Embryonic facial prominence (tissue), 1 donor: ENCODE measurements at regions not wholly inside any gene's neighbourhood (a gene's known extent, or its start where the extent isn't known, plus 50 kb on each side); places are given as distances from the start of the nearest gene placed in this dataset.

Source experiments
- DNase-seq: peaks from one replicate; pipeline ENCODE4 v3.0.0-alpha.2; 2016; ENCODE audit errors: extremely low spot score

DNA sequence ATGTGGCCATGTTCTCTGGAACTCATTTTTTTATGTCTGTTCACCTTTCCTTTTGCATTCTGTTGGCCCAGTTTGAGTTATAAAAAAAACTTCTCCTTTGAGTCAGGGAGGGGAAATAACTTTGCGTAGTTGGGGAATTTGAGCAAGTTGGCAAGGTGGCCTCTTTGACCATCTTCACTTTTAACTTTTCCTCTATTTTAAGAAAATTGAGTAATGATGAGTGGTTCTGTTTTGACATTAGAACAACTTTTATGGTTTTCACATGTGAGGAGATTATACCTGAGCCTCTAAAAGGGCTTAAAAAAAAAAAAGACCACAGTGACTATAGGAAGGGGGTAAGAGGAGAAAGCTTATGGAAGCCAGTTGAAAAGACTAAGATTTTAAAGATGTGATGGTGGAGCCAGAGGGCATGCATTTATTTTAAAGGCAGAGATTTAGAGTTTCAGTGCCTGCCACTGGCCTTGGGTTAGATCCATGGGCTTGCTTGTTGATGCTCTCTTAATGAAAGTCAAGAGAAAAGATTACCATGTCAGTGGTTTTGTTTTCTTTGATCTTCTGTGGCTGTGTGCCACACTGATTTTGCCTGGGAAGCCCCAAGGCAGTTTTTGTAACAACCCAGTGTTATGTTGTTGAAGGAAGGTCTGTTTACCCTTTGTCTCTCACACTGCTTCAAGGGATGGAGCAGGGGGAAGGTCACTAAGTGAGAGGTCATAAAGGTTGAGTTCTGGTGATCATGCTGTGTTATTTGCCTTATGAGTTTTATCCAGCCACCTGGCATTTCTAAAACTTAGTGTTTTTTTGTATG lies 219.7 kb upstream of the CD180 start:
- DNase-seq = no peak

DNA sequence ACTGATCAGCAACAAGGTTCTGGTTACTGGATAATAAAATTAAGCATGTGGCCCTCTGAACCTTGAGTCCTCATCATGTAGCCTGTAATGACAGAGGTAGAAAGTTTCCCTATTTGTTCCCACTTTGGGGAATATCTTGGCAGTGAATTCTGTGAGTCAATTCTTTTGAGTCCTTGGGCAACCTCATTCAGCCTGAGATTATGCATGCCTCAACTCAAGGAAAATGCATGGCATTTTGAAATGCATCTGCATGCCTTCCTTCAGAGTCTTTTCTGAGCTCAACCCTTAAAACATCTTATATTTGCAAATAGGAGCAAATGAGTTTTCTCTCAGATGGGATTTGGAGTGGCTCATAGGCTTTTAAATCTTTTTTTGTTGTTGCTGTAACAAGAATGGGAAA lies 218.1 kb upstream of the CD180 start:
- DNase-seq = no peak

DNA sequence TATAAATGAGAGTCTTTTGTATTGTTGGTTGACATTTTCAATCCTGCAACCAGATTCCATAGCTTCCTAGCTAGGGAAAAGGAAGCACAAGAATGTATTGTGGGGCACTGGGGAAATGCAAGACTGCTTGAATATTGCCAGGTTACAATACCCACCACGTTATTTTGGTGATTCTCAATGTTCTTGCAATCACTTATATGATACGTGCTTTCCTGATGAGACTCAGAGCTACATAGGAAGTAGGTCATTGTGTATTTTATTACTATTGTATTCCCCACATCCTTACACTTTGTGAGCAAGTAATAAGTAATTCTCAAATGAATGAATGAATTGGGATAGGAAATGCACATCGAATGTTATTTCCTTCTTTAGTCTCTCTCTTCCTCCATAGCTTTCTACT lies 217.1 kb upstream of the CD180 start:
- DNase-seq = no peak

DNA sequence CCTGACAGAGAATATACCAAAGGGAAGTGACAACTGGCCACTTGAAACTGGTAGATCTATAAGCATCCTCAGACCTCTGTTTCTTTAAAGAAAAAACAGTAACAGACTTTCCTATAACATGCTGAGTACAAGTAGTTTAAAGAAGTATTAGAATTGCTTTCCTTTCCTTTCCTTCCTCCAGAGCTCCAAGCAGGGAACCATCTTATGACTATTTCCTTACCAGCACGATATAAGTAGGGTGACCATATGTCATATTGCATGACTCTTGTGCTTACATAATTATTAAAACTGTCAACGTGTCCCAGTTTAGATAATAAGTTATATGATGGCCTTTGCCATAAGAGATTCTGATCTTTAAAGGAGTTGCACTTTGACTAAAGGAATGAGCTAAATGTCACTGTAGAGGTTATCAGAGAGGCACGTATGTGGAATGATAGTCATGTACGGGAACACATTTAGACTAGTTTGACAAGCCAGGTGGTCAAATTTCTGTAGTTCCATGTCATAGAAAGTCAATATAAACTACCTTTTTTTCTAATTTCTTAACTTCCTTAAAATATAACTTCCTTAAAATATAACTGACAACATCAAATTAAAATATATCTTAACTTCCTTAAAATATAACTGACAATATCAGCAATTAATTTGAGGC lies 212.7 kb upstream of the CD180 start:
- DNase-seq = no peak

DNA sequence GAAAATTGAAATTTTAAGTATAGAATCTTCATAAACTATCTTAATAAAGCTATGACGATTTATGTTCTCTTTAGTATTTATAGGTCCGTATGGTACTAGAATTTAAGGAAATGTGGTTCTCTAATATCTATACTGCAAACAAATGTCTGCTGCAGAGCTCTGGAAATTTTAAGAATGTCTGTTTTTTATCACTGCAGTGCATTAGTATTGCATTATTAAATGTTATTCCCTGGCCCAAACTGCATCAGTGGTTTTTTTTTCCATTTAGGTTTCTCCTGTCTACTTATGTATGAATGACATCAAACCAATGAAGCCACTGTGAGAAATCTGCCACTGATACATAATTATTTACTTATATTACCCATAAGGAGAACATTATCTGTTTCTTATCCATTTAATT lies 211.4 kb upstream of the CD180 start:
- DNase-seq = no peak

DNA sequence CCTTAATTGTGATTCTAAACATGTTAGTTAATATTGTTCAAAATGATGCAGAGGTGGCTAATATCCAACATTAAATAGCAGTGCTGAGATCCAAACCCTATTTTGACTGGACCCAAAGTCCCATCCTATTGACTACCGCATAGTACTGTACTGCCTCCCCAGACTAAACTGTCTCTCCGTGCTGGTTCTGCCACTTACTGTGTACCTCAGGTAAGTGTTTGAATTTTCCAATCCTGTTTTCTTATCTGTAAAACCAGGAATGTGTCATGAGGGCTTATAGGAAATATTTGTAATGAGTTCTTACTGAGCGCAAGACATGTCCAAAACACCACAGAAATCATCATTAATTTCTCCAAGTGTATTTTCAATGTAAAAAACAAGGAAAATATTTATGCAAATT lies 209.2 kb upstream of the CD180 start:
- no peak for DNase-seq

DNA sequence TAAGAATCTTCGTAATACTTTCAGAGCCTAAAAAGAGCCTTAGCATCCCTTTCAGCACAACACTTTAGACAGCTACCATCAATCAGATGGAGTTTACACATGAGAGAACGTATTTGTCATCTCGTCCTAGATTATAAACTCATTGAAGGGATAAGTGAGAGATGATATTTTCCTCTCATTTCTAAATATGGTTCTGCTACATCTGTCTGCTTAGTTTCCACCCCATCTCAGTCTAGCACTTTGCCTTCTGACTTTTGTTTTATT lies 208.4 kb upstream of the CD180 start:
- no peak for DNase-seq

DNA sequence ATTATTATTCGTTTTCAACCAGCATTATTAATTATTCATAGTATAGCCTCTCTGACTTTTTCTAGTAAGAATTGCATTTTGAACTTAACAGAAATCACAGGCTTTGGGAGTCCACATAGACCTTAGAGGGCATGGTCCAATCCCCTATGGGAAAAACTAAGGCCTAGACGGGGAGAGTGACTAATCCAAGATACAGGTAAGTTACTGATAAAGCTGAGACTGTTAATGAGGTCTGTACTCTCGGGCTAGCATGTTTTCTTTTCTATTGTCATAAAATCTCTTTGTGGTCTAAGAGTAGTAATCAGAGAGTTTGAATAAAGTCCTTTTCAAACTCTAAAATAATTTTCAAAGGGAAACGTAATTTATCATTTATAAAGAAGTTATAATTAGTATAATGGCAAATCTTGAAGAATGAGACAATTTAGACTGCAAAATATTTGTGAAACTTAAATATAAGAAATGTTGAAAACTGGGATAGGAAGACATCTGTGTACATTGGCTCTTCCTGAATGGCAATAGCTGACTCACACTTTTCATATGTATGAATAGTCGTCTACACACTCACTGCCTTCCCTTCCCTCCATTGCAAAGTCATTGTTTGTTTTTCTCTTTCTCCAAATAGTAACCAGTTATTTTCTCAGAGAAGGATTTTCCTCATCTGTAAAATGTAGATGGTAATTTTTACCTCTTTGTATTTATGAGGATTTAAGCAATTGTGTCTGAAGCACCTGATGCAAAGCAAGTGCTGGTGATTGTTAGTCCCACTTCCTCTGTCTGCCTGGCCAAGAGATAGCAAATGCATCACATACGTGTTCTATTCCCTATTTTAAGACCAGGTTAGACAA lies 207.9 kb upstream of the CD180 start:
- no peak for DNase-seq

DNA sequence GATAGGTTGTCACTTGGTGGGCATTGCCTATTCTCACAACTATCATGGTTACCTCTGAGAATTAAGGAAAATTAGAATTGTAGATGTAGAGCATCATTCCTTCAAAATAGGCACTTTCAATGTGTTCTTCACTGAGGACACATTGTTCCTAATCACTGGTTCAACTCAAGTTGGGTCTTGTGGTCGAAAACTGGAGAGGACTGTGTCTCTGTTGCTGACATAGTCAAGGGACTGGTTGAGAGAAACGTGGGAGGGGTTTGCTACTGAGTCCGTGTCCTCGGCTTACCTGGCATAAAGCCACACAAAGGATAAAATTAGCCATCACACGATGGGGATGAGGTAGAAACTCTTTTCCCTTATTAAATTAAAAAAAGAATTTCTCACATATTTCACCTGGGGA lies 205.9 kb upstream of the CD180 start:
- DNase-seq = no peak

DNA sequence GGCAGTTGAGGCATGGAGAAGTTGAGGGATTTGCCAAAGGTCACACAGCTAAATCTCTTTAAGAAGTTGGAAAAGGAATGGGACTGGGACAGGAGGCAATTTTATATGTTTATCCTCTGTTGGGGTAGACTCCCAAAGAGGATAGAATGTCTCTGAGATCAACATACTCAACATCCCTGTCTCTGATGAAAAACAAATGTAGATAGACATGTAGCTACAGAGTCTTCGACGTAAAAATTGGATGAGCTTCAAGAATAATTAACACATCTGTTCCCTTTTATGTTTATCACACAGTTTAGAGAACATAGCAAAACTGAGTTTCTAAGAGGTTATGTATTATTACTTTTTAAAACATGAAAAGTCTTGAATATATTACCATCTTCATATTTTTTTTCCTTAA lies 204.6 kb upstream of the CD180 start:
- no peak for DNase-seq

DNA sequence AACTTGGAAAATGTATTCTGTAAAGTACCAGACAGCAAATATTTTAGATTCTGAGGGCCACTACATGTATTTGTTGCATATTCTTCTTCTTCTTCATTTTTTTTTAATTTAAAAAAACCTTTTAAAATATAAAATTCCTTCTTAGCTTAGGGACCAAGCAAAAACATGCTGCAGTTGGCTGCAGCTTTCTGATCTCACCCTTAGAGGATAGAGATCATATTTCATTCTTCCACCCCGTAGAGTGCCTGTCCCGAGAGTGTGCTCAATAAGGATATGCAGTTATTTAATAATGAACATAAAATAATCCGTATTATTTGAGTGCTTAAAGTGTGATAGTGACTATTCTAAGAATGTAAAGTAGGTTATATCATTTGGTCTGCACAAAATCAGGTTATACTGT lies 204.2 kb upstream of the CD180 start:
- no peak for DNase-seq

DNA sequence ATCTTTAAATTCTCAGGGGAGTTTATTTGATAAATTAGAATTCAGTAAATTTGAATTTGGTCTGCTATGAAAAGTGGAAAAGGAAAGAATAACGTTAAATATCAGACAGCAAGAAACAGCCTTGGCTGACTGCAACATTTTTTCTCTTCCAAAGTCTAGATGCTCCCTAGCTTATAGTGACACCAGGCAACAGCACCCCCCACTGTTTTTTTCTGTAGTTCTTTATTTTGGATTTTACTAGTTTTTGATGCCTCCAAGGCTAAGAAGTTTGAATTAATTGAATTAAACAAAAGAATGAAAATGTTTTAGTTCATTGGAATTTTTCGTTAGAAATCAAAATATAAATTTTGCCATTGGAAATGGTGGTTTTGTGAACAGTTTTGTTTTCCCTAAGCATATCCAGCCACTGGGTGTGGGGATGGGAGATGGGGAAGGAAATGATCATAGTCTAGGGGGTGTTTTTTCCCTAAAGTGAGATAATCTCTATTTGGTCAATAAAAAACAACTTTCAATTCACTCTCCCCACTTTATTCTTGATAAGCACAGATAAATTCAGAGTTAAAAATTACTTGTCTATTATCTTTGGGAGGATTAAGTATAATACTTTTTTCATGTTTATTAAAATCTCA lies 199.3 kb upstream of the CD180 start:
- no peak for DNase-seq

DNA sequence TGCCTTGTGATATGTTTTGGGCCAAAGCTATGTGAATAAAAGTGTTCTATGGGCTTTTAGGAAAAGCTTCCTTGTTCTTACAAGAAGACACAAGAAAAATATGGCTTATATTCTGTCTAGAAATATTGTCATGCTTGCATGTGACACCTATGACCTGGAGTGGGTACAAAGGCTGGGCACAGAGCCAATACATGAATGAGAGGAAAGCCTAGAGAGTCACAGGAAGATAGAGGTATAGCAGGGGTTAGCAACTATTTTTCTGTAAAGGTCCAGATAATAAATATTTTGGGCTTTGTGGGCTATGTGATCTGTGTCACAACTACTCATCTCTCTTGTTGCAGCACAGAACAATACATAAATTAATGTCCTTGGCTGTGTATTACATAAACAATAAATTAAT lies 196.6 kb upstream of the CD180 start:
- no peak for DNase-seq

DNA sequence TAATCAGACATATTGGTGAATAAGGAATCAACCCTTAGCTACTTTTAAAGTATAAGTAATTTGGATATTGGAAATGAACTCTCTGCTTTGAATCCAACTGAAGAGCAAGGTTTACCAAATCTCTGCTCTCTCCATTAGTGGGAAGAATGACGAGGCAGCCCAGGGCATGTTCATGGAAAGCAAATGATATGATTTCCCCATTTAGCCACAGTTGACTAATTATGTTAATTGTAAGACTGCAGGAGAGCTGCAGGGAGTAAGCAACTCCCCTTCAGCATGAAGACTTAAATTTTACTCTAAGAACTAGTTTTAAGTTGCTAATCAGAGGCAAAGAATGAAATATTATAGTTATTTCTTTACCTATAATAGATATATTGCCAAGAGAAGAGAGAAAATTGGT lies 194.3 kb upstream of the CD180 start:
- DNase-seq = no peak

DNA sequence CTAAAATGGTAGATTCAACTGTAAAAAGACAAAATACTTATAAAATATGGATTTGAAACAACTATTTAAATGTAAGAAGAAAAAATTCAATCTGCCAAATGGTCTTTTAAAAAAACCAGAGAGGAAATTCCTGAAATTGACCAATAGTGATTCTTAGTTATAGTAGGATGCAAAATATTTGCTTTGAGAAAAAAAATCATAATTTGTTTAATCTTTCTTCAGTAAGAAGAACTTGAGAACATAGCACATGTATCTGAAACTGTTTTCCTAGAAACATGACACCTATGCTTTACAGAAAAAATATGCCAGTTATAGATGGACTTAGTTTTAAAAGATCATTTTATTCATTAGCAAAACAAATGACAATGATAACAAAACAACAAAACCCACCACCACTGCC lies 186.9 kb upstream of the CD180 start:
- DNase-seq = no peak

DNA sequence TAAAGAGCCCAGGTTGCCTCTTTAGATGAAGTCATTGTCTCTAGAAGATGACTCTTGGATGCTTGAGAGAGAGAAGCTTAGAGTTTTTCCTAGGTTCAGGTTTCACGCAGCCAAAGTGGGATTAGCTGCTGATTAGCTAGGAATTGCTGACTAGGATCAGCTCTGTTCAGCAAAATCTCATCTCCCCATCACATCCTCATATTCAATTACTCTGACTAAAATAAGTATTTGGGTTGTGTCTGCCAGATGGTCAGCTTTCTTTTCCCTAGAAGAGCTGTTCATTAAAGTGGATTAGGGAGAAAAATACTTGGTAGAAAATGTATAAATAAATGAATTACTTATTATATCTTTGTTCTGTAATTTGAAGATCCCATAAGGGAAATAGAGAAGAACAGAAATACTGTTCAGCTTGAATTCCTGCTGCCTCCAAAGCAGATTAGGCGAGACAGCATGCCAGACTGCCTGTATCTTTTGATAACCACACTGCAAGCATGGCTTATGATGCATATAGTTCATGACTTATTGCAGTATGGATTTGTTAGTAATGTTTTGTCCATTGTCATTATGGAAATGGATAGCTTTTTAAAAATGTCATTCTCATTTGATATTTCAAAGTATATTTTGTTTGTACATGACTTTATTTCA lies 184.8 kb upstream of the CD180 start:
- no peak for DNase-seq

DNA sequence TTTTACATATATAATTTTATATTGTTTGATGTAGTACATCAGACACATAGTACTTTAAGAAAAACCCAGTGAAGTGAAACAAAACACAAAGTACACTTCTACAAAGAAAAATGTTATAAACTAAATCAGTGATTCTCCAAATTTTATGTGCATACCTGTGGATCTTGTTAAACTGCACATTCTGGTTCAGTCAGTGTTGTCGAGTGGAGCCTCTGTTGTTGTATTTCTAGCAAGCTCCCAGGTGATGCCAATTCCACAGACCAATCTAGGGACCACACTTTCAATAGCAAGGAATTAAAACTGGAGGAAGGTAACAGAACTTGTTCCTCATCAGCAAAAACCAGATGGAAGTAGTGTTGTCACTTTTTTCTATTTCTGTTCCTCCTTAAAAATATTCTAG lies 183.8 kb upstream of the CD180 start:
- no peak for DNase-seq

DNA sequence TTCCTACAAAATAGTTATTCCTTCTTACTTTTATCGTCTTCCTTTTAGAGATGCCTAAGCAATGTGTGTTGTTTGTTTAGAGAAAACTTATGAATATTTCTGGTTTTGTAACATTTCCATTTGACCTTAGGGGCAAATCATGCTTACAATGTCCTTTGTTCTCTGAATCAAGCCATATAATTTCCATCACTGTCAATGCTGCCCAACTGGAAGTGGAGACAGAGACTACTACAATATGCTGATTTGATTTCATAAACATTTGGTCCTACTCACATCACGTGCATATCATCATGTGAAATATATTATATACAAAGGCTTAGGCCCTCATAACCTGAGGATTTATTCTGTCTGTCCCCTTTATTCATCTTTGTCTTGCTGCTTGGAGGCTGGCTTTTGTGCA lies 183.2 kb upstream of the CD180 start:
- no peak for DNase-seq

DNA sequence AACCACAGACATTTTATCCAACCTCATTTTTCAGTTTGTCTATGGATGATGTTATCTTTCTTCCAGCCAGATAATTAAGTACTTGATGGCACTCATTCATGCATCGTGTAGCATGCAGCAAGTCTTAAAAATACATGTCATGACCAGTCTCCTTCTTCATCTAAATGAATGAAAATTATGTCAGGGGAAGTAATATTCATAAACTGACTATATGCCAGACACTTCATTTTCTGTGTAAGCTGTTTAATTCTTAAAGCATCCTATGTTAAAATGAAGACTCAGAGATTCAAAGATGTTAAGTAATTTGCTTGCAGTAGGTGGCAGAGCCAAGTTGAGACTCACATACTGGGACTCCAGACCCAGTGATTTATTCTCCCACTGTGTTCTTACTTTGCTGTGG lies 181.7 kb upstream of the CD180 start:
- no peak for DNase-seq

DNA sequence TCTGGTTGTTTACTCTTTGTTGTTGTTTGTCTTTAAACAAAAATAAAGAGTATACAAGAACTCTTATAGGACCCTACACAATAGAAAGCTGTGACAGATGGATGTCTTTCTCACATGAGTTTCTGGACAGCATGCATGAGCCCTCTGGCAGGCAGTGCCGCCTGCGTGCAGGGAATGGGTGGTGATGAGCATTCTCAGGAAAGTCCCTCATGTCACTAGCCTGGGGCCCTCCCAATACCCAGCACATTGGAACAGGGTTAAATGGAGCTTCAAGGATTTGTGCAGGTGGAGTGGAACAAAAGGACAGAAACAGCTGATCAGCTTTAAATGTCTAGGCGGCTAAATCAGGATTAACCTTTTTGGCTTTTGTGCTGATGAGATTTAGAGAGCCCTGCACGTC lies 181.0 kb upstream of the CD180 start:
- DNase-seq = no peak

DNA sequence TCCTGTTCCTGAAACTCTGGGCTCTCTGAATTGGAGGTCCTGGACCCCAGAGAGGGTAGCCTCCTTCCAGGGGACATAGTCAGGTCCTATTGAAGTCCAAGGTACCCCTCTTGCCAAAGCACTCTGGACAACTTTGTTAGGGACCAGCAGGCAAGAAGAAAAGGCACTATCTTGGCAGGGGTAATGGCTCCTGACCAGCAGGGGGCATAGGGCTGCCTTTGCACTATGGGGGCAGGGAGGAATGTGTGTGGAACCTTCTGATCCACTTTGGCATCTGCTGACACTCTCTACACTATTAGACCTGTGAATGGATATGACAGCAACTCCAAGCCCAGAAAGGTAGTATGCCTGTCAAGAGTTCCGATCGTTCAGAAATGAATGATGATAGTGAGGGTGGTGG lies 179.0 kb upstream of the CD180 start:
- DNase-seq = no peak

DNA sequence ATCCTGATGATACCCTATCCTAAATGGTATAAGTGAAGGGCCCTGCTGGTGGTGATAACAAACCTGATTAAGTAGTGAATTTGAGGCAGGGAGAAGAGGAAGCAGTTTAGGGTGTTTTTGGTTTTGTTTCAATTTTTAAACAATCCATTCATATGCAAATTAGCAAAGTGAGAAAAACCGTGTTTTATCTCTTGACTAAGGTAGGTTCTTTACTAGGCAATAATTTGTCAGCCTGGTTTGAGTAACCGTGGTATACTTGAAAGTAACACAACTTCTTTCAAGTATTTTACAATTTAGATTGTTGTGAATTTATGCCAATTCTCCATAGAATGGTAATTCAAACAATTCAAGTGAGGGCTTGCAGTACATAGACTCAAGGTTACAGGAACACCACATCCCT lies 177.8 kb upstream of the CD180 start:
- DNase-seq = no peak
